ENCODE measurements at regions not wholly inside any gene's neighbourhood (a gene's known extent, or its start where the extent isn't known, plus 50 kb on each side); places are given as distances from the start of the nearest gene placed in this dataset.

- no peaks in the 10 kb centered on the region for H3K79me2 ChIP-seq (ENCODE audit: control insufficient read depth, insufficient read depth, low read length, poor library complexity)
- H2BK12ac ChIP-seq (ENCODE audit: low read length) = no peak overlapping the region
- no peak overlapping the region for H3K4ac ChIP-seq (ENCODE audit: low read depth, low read length)
- H2AFZ ChIP-seq (ENCODE audit: insufficient read depth, low read length, poor library complexity) = no peak overlapping the region
- H3K14ac ChIP-seq (ENCODE audit: low read length) = no peak overlapping the region
- H3K27me3 ChIP-seq (ENCODE audit: insufficient read depth, low read length) = no peaks in the 10 kb centered on the region
- H2BK5ac ChIP-seq (ENCODE audit: low read depth, low read length, poor library complexity) = no peak overlapping the region
- H3K4me2 ChIP-seq (ENCODE audit: low read length) = no peak overlapping the region
- no peak overlapping the region for H2AK5ac ChIP-seq (ENCODE audit: low read length)
- H3K27ac ChIP-seq (ENCODE audit: low read depth, low read length) = no peak overlapping the region
- H2BK120ac ChIP-seq (ENCODE audit: insufficient read depth, low read length, poor library complexity) = no peak overlapping the region
- no peak overlapping the region for H4K91ac ChIP-seq (ENCODE audit: low read depth, low read length)
- no peak overlapping the region for H4K8ac ChIP-seq (ENCODE audit: low read depth, low read length)
- H3K4me1 ChIP-seq (ENCODE audit: control insufficient read depth in 1 of 2, insufficient read depth in 2 of 2, low read length in 2 of 2) = no peaks in the 10 kb centered on the region
- no peak overlapping the region for H3K18ac ChIP-seq (ENCODE audit: low read length)
- no peak overlapping the region for H3K9ac ChIP-seq (ENCODE audit: low read length)
- H3K4me3 ChIP-seq (ENCODE audit: low read depth, low read length) = no peak overlapping the region
- no peak overlapping the region for H4K12ac ChIP-seq (ENCODE audit: low read depth, low read length)
- no peaks in the 10 kb centered on the region for H3K36me3 ChIP-seq (ENCODE audit: control insufficient read depth in 1 of 2, insufficient read depth in 2 of 2, low read length in 2 of 2)
- DNase-seq = no peak
- no peak overlapping the region for H3K23ac ChIP-seq (ENCODE audit: low read length)
- H3K79me1 ChIP-seq (ENCODE audit: low read length) = no peaks in the 10 kb centered on the region
- no peaks in the 10 kb centered on the region for H3K9me3 ChIP-seq (ENCODE audit: insufficient read depth, low read depth, low read length)
- no CpG with 5 or more reads among the region's 4 CpGs for WGBS (ENCODE audit: extremely low coverage, insufficient coverage, insufficient read length)
These were observed 604.4 kb downstream of the BUD13 start for GRCh38 chr11:116168459-116168787.

DNA sequence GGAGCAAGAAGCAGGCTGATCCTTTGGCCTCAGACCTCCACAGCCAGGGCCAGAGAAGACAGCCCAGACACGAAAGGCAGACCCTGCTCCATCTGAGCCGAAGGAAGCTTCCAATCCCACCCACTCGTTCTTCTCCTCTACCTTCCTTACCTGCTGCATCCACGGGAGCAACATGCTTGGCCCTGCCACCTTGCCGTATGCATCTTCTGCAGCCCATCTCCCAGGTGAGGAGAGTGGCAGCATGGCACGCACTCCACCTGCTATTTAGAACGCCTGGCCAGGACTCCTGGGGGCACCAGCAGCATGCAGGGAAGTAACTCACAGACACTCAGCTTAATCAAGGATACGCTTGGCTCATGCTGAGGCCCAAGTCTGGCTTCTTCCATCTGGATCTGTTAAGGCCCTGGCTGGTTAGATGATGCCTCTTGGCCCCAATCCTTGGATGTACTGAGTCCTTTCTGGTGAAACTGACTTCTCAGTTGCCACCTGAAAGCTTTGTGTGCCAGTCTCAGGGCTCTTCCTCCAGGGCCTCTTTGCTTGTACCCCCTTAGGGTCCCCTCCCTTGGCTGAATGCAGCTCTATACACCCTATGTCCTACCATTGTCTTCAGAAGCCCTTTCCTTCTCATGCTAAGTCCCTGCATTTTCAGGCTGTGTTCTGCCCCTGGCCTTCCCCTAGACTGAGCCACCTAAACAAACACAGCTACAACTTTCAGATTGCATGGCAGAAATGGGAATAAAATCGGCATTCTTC lies 604.9 kb downstream of the BUD13 start:
- no peak overlapping the region for H3K4me2 ChIP-seq (ENCODE audit: low read length)
- no peaks in the 10 kb centered on the region for H3K9me3 ChIP-seq (ENCODE audit: insufficient read depth, low read depth, low read length)
- H3K9ac ChIP-seq (ENCODE audit: low read length) = no peak overlapping the region
- no peaks in the 10 kb centered on the region for H3K79me2 ChIP-seq (ENCODE audit: control insufficient read depth, insufficient read depth, low read length, poor library complexity)
- no peaks in the 10 kb centered on the region for H3K4me1 ChIP-seq (ENCODE audit: control insufficient read depth in 1 of 2, insufficient read depth in 2 of 2, low read length in 2 of 2)
- H3K23ac ChIP-seq (ENCODE audit: low read length) = no peak overlapping the region
- no peaks in the 10 kb centered on the region for H3K27me3 ChIP-seq (ENCODE audit: insufficient read depth, low read length)
- no peak overlapping the region for H2AFZ ChIP-seq (ENCODE audit: insufficient read depth, low read length, poor library complexity)
- no peak overlapping the region for H4K91ac ChIP-seq (ENCODE audit: low read depth, low read length)
- WGBS (ENCODE audit: extremely low coverage, insufficient coverage, insufficient read length) = no CpG with 5 or more reads among the region's 9 CpGs
- H2BK5ac ChIP-seq (ENCODE audit: low read depth, low read length, poor library complexity) = no peak overlapping the region
- no peak overlapping the region for H2BK12ac ChIP-seq (ENCODE audit: low read length)
- H3K27ac ChIP-seq (ENCODE audit: low read depth, low read length) = no peak overlapping the region
- no peak overlapping the region for H3K4me3 ChIP-seq (ENCODE audit: low read depth, low read length)
- no peak overlapping the region for H4K12ac ChIP-seq (ENCODE audit: low read depth, low read length)
- H3K4ac ChIP-seq (ENCODE audit: low read depth, low read length) = no peak overlapping the region
- no peak overlapping the region for H3K18ac ChIP-seq (ENCODE audit: low read length)
- DNase-seq = no peak
- no peaks in the 10 kb centered on the region for H3K36me3 ChIP-seq (ENCODE audit: control insufficient read depth in 1 of 2, insufficient read depth in 2 of 2, low read length in 2 of 2)
- no peak overlapping the region for H2BK120ac ChIP-seq (ENCODE audit: insufficient read depth, low read length, poor library complexity)
- H4K8ac ChIP-seq (ENCODE audit: low read depth, low read length) = no peak overlapping the region
- no peak overlapping the region for H2AK5ac ChIP-seq (ENCODE audit: low read length)
- no peaks in the 10 kb centered on the region for H3K79me1 ChIP-seq (ENCODE audit: low read length)
- no peak overlapping the region for H3K14ac ChIP-seq (ENCODE audit: low read length)

DNA sequence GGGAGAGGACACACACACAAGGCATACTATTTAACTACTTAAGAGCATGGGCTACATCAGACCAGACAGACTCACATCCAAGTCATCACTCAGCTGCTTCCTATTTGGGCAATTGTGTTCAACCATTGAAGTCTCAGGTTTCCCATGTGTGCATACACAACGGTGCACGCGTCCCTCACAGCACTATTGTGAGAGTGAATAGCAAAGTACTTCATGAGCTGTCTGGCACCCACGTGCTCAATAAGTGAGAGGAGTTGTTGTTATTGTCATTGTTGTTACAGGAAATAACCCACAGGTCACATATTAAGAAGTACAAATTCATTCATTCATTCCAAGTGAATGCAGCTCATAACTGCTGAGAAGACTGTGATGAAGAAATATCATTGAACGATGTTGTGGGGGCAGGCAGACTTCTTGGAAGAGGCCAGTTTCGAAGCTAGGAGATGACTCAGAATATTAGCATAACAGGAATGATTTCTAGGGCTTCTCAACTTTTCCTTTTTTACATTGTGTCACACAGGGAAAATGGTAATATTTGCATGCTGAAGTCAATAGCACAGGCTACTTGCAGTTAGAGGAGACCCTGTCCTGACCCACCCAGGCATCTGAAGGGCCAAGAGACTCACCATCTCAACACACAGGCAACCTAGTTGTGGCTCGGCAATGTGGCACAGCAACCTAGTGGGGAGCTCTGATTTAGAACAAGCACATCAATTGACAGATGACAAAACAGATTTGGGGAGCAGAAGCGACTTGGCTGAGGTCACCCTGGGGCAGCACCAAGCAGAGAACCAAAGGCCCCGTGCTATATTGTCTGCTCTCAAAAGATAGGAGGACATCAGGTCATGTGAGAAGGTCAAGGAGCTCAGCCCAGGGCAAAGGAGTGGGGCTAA lies 606.0 kb downstream of the BUD13 start:
- Histone ChIP-seq H3K36me3 (ENCODE audit: control insufficient read depth in 1 of 2, insufficient read depth in 2 of 2, low read length in 2 of 2) (no peaks in the 10 kb centered on the region), H3K79me1 (ENCODE audit: low read length) (no peaks in the 10 kb centered on the region), H4K91ac (ENCODE audit: low read depth, low read length) (no peak overlapping the region), H3K4me3 (ENCODE audit: low read depth, low read length) (no peak overlapping the region), H4K12ac (ENCODE audit: low read depth, low read length) (no peak overlapping the region), H3K18ac (ENCODE audit: low read length) (no peak overlapping the region), H2AK5ac (ENCODE audit: low read length) (no peak overlapping the region), H3K14ac (ENCODE audit: low read length) (no peak overlapping the region), H2BK5ac (ENCODE audit: low read depth, low read length, poor library complexity) (no peak overlapping the region), H3K4ac (ENCODE audit: low read depth, low read length) (no peak overlapping the region), H3K27me3 (ENCODE audit: insufficient read depth, low read length) (no peaks in the 10 kb centered on the region), H3K4me2 (ENCODE audit: low read length) (no peak overlapping the region), H2BK12ac (ENCODE audit: low read length) (no peak overlapping the region), H3K9me3 (ENCODE audit: insufficient read depth, low read depth, low read length) (no peaks in the 10 kb centered on the region), H3K23ac (ENCODE audit: low read length) (no peak overlapping the region), H3K9ac (ENCODE audit: low read length) (no peak overlapping the region), H3K4me1 (ENCODE audit: control insufficient read depth in 1 of 2, insufficient read depth in 2 of 2, low read length in 2 of 2) (no peaks in the 10 kb centered on the region), H3K79me2 (ENCODE audit: control insufficient read depth, insufficient read depth, low read length, poor library complexity) (no peaks in the 10 kb centered on the region), H3K27ac (ENCODE audit: low read depth, low read length) (no peak overlapping the region), H2AFZ (ENCODE audit: insufficient read depth, low read length, poor library complexity) (no peak overlapping the region), H2BK120ac (ENCODE audit: insufficient read depth, low read length, poor library complexity) (no peak overlapping the region), H4K8ac (ENCODE audit: low read depth, low read length) (no peak overlapping the region)
- no CpG with 5 or more reads among the region's 9 CpGs for WGBS (ENCODE audit: extremely low coverage, insufficient coverage, insufficient read length)
- DNase-seq = no peak

- H3K36me3 ChIP-seq (ENCODE audit: control insufficient read depth in 1 of 2, insufficient read depth in 2 of 2, low read length in 2 of 2) = no peaks in the 10 kb centered on the region
These were observed 607.9 kb downstream of the BUD13 start for GRCh38 chr11:116164843-116165242.

More at GRCh38 chr11:116164843-116165242, 607.9 kb downstream of the BUD13 start:
- Histone ChIP-seq H3K27me3 (ENCODE audit: insufficient read depth, low read length) (no peaks in the 10 kb centered on the region), H3K4ac (ENCODE audit: low read depth, low read length) (no peak overlapping the region), H4K8ac (ENCODE audit: low read depth, low read length) (no peak overlapping the region), H3K79me2 (ENCODE audit: control insufficient read depth, insufficient read depth, low read length, poor library complexity) (no peaks in the 10 kb centered on the region), H3K79me1 (ENCODE audit: low read length) (no peaks in the 10 kb centered on the region), H3K4me1 (ENCODE audit: control insufficient read depth in 1 of 2, insufficient read depth in 2 of 2, low read length in 2 of 2) (no peaks in the 10 kb centered on the region), H4K12ac (ENCODE audit: low read depth, low read length) (no peak overlapping the region), H3K14ac (ENCODE audit: low read length) (no peak overlapping the region), H2AK5ac (ENCODE audit: low read length) (no peak overlapping the region), H3K23ac (ENCODE audit: low read length) (no peak overlapping the region), H3K9ac (ENCODE audit: low read length) (no peak overlapping the region), H3K27ac (ENCODE audit: low read depth, low read length) (no peak overlapping the region), H3K4me3 (ENCODE audit: low read depth, low read length) (no peak overlapping the region), H3K18ac (ENCODE audit: low read length) (no peak overlapping the region), H3K4me2 (ENCODE audit: low read length) (no peak overlapping the region), H2BK5ac (ENCODE audit: low read depth, low read length, poor library complexity) (no peak overlapping the region), H4K91ac (ENCODE audit: low read depth, low read length) (no peak overlapping the region), H2AFZ (ENCODE audit: insufficient read depth, low read length, poor library complexity) (no peak overlapping the region), H2BK12ac (ENCODE audit: low read length) (no peak overlapping the region), H3K9me3 (ENCODE audit: insufficient read depth, low read depth, low read length) (no peaks in the 10 kb centered on the region), H2BK120ac (ENCODE audit: insufficient read depth, low read length, poor library complexity) (no peak overlapping the region)
- WGBS (ENCODE audit: extremely low coverage, insufficient coverage, insufficient read length) = no CpG with 5 or more reads among the region's 5 CpGs
- DNase-seq = no peak

All from trophoblast cell (in vitro differentiated cells and primary cell).